Retinal pigment epithelial cell (primary cell): ENCODE measurements at regions not wholly inside any gene's neighbourhood (a gene's known extent, or its start where the extent isn't known, plus 50 kb on each side); places are given as distances from the start of the nearest gene placed in this dataset.
A peak's percentile ranks its signal among the peaks of the same experiment; 100 is the strongest.

Experiments used
- DNase-seq: peaks from one replicate; pipeline ENCODE4 v3.0.0-alpha.2; 2010; ENCODE audit warnings: low read depth
- H3K4me3 ChIP-seq: 2 replicates; pipeline ENCODE4 v1.5.1; 2011; ENCODE audit warnings: mild to moderate bottlenecking, low read length, control low read depth, moderate library complexity
- TF ChIP-seq, protein P1 (sequence below): conservative IDR thresholded peaks from 2 replicates; pipeline ENCODE4 v1.5.1; 2011; ENCODE audit warnings: low read depth, low read length, control low read depth, inconsistent platforms

DNA sequence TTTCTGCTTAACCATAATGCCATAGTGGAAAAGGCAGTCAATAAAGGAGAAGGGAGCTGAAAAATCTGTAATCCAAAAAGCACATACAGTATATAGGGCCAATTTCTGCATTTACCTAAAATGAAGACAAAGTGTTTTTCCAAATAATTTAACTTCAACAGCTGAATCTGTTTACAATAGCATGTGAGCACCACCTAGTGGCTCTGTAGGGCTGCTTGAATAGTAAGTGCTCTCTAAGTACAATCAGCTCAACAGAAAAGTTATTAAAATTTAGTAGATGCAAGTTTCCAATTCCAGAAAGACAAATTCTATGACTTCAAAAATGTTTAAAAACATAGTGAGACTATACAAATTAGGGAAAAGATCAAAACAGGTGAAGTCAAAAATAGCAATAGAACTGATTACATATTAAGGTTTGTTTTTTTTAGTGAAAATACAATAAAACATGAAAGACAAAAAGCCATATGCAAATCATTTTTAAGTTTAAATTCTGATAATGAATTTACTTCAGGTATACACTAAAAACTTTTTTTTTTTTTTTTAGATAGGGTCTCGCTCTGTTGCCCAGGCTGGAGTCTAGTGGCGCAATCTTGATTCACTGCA lies 220.0 kb downstream of the SETD4 start:
- DNase-seq: peak; percentile 56

DNA sequence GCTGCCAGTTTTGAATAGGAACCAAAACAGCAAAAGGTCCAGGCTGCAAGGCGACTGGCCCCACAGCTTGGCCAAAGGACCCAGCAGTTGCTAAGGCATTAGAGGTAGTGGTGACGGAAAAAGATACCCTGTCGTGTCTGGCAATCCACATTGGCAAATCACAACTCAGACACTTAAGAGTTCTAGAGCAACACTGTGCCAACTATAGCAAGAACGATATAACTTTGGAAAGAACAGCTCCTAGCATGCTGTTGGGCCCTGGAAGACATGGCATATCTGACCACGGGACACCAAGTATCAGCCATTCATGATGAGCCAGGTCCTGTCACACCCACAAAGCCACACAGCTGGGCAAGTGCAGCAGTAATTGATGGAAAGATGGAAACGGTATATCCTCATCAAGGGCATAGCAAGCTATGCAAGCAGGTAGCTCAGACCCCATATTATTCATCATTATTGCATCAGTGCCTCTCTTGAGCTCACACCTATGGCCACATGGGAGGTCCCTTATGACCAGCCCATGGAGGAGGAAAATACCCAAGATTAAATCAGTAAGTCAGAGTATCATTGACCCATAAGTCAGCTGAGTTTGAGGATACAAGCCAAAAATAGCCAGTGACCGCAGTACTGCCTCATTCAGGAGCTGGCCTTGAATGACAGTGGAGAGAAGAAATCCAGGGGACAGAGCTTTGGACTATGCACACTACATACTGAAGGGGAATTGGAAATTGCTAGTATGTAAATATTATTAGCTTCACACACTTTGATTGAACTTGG lies 221.2 kb downstream of the SETD4 start:
- TF ChIP-seq, protein P1, sequence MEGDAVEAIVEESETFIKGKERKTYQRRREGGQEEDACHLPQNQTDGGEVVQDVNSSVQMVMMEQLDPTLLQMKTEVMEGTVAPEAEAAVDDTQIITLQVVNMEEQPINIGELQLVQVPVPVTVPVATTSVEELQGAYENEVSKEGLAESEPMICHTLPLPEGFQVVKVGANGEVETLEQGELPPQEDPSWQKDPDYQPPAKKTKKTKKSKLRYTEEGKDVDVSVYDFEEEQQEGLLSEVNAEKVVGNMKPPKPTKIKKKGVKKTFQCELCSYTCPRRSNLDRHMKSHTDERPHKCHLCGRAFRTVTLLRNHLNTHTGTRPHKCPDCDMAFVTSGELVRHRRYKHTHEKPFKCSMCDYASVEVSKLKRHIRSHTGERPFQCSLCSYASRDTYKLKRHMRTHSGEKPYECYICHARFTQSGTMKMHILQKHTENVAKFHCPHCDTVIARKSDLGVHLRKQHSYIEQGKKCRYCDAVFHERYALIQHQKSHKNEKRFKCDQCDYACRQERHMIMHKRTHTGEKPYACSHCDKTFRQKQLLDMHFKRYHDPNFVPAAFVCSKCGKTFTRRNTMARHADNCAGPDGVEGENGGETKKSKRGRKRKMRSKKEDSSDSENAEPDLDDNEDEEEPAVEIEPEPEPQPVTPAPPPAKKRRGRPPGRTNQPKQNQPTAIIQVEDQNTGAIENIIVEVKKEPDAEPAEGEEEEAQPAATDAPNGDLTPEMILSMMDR: no peak
- H3K4me3 ChIP-seq: no peak overlapping the region
- no peak for DNase-seq

More for the DNA sequence above, 220.0 kb downstream of the SETD4 start:
- no peak overlapping the region for H3K4me3 ChIP-seq
- TF ChIP-seq, protein P1: peak; percentile 86

DNA sequence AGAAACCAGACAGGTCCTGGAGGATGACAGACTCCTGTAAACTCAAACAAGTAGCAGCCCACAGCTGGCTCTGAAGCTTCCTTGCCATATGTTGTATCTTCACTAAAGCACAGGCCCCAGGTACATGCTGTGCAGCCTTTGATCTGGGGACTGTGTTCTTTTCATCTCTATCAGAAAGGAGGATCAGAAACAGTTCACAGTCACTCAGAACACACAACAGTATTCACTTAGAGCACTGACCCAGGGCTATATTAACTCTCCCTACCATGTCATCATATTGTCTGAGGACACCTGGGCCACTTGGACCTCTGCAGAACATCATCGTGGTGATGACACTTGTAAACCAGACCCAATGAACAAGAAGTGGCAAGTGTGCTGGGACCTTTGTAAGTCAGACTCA lies 222.0 kb downstream of the SETD4 start:
- TF ChIP-seq, protein P1: no peak
- no peak overlapping the region for H3K4me3 ChIP-seq
- DNase-seq: no peak

DNA sequence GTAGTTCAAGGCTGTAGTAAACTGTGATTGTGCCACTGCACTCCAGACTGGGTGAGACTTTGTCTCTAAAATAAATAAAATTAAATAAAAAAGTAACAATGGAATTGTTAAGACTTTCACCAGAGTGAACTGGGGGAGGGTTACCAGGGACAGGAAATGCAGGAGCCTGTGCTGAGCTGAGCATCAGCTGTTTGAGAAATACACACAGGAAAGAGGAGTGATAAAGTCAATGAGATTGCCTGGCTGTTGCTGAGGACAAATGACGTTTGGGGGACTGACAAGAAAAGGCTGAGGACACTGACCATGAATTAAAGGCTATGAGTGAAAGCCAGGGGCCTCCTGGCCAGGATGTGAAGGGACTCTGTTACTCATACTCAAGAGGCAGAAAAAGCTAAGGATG lies 226.3 kb downstream of the SETD4 start:
- no peak overlapping the region for H3K4me3 ChIP-seq
- TF ChIP-seq, protein P1: no peak
- DNase-seq: no peak

- DNase-seq: no peak
- TF ChIP-seq, protein P1: no peak
- H3K4me3 ChIP-seq: no peak overlapping the region
These were observed 226.9 kb downstream of the SETD4 start for GRCh38 chr21:35833388-35833787.

GRCh38 chr21:35831230-35831629 lies 229.1 kb downstream of the SETD4 start:
- DNase-seq: no peak
- no peak overlapping the region for H3K4me3 ChIP-seq

More at GRCh38 chr21:35831230-35831629, 229.1 kb downstream of the SETD4 start:
- TF ChIP-seq, protein P1: no peak
